K562 (cell line): ENCODE measurements at regions not wholly inside any gene's neighbourhood (a gene's known extent, or its start where the extent isn't known, plus 50 kb on each side); places are given as distances from the start of the nearest gene placed in this dataset.

Source experiments
- ATF3 ChIP-seq, 2 experiments: fragments of 450-650 bp in 1 of 2; sonication (generic) in 1 of 2; formaldehyde crosslinking in 1 of 2; IDR thresholded peaks in 1 of 2; conservative IDR thresholded peaks in 1 of 2; 2 replicates each; pipeline versions ENCODE4 v1.6.1 to v1.8.1; 2016 to 2023; ENCODE audit warnings: mild to moderate bottlenecking in 2 of 2, moderate library complexity in 2 of 2, inconsistent platforms in 1 of 2, missing genetic modification reagents in 1 of 2
- BCL6 ChIP-seq: fragments of 250-450 bp; sonication (Bioruptor Pico); IDR thresholded peaks from 2 replicates; pipeline ENCODE4 v1.4.0; 2020
- ELF1 ChIP-seq: fragments of 200-800 bp; sonication (Bioruptor generic); IDR thresholded peaks from 2 replicates; pipeline ENCODE4 v1.6.1; 2016; ENCODE audit warnings: missing genetic modification characterization, missing compliant biosample characterization
- ETV1 ChIP-seq: fragments of 450-650 bp; conservative IDR thresholded peaks from 2 replicates; pipeline ENCODE4 v1.6.1; 2016; ENCODE audit warnings: missing genetic modification characterization, control low read depth, low read depth, missing compliant biosample characterization
- NCOA2 ChIP-seq, 2 experiments: fragments of 450-650 bp; IDR thresholded peaks; 2 replicates each; pipeline ENCODE4 v1.6.1; 2018; ENCODE audit warnings: mild to moderate bottlenecking in 2 of 2, moderate library complexity in 1 of 2; ENCODE audit not compliant: partially characterized antibody in 2 of 2
- NCOA6 ChIP-seq: fragments of 450-650 bp; IDR thresholded peaks from 2 replicates; pipeline ENCODE4 v1.6.1; 2017; ENCODE audit warnings: mild to moderate bottlenecking
- NELFE ChIP-seq: IDR thresholded peaks from 2 replicates; pipeline ENCODE4 v1.6.1; 2011; ENCODE audit warnings: mild to moderate bottlenecking; ENCODE audit not compliant: insufficient read depth, insufficient read length
- RAD21 ChIP-seq, 2 experiments: fragments of 250-450 bp in 1 of 2; fragments of 450-650 bp in 1 of 2; sonication (Bioruptor Pico) in 1 of 2; formaldehyde crosslinking in 1 of 2; IDR thresholded peaks in 1 of 2; conservative IDR thresholded peaks in 1 of 2; 2 replicates each; pipeline versions ENCODE4 v1.4.0 to v1.8.0; 2020 to 2022; ENCODE audit warnings: mild to moderate bottlenecking in 2 of 2, moderate library complexity in 1 of 2
- SNAPC5 ChIP-seq: fragments of 250-450 bp; sonication (Bioruptor Pico); IDR thresholded peaks from 2 replicates; pipeline ENCODE4 v1.8.0; 2021; ENCODE audit warnings: moderate library complexity, mild to moderate bottlenecking, inconsistent platforms
- SPI1 ChIP-seq: IDR thresholded peaks from 2 replicates; pipeline ENCODE4 v1.6.1; 2011; ENCODE audit warnings: low read depth, low read length, control low read depth, borderline replicate concordance
- STAT5B ChIP-seq: fragments of 250-450 bp; sonication (Bioruptor Pico); IDR thresholded peaks from 2 replicates; pipeline ENCODE4 v1.8.0; 2021; ENCODE audit warnings: mild to moderate bottlenecking, inconsistent platforms
- TEAD4 ChIP-seq, 2 experiments: sonication (generic) in 1 of 2; formaldehyde crosslinking in 1 of 2; IDR thresholded peaks; 2 replicates each; pipeline versions ENCODE4 v1.6.1 to v1.8.0; 2012 to 2022; ENCODE audit warnings: borderline replicate concordance in 1 of 2, inconsistent platforms in 1 of 2, low read length in 1 of 2, mild to moderate bottlenecking in 1 of 2, missing genetic modification reagents in 1 of 2
- TRIM25 ChIP-seq: fragments of 450-650 bp; IDR thresholded peaks from 2 replicates; pipeline ENCODE4 v1.7.0; 2016; ENCODE audit warnings: borderline replicate concordance
- TSC22D4 ChIP-seq: fragments of 450-650 bp; IDR thresholded peaks from 2 replicates; pipeline ENCODE4 v1.6.1; 2016; ENCODE audit warnings: missing genetic modification characterization, missing biosample characterization, control low read depth
- ZC3H11A ChIP-seq: IDR thresholded peaks from 2 replicates; pipeline ENCODE4 v1.6.1; 2012; ENCODE audit warnings: low read depth, low read length, improper control_type of control experiment
- ZEB2 ChIP-seq: fragments of 450-650 bp; IDR thresholded peaks from 2 replicates; pipeline ENCODE4 v1.6.1; 2016
- ZNF511 ChIP-seq: sonication (generic); formaldehyde crosslinking; IDR thresholded peaks from 2 replicates; pipeline ENCODE4 v1.8.0; 2022; ENCODE audit warnings: mild to moderate bottlenecking, missing genetic modification reagents
- ZNF696 ChIP-seq: fragments of 250-450 bp; sonication (Bioruptor Pico); conservative IDR thresholded peaks from 2 replicates; pipeline ENCODE4 v1.4.0; 2020; ENCODE audit warnings: mild to moderate bottlenecking, moderate library complexity
- ZNF764 ChIP-seq: fragments of 250-450 bp; sonication (Bioruptor Pico); IDR thresholded peaks from 2 replicates; pipeline ENCODE4 v1.4.0; 2020; ENCODE audit warnings: low read depth, mild to moderate bottlenecking, moderate library complexity
- TF ChIP-seq, protein P1 (sequence below): fragments of 250-450 bp; sonication (Bioruptor Pico); IDR thresholded peaks from 2 replicates; pipeline ENCODE4 v1.5.0; 2021; ENCODE audit warnings: mild to moderate bottlenecking, borderline replicate concordance
- TF ChIP-seq, protein P2 (sequence below): sonication (generic); formaldehyde crosslinking; IDR thresholded peaks from 2 replicates; pipeline ENCODE4 v1.8.1; 2023; ENCODE audit warnings: mild to moderate bottlenecking, missing genetic modification reagents

DNA sequence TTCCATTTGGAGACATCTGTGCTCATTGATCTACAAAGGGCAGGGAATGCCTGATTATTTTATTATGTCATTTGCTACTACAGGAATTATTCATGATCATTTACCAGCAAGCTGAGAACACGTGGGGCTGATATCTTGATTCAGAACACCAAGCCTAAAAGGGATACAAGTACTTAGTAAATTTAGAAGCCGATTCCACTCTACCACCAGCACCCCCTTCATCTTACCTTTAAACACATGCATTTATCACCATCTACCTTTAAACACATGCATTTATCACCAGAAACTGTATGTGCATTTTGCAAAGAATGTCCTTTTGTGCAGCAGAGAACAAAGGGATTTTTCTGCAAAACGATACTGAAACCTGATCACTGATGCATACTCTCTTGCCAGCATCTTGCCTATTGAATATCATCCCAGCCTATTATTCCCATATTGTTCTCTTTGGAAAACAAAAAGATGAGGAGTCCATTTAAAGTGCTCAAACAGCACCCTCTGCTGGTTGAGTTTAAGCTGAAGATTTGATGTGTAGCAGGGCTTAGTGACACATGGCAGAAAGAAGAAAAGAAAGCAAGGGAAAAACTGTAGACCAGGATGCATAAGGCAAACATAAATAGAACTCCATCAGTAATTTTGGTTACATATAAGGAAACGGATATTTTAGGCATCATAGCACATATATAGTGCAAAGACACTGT lies 132.6 kb upstream of the PLEKHG7 start (continued):
- TF ChIP-seq SNAPC5 (CRISPR knock-in tag) (no peak), ZEB2 (no peak; the same call in 1 of the 2 replicates), BCL6 (CRISPR knock-in tag) (no peak), RAD21 (CRISPR knock-in tag; conservative IDR thresholded peaks at IDR 0.05 in 1 of 2, IDR thresholded peaks at IDR 0.05 in 1 of 2) (peak; percentile 97 to 98), STAT5B (CRISPR knock-in tag) (no peak), ETV1 (no peak), NELFE (no peak), SPI1 (no peak), NCOA2 (IDR thresholded peaks at IDR 0.05; ENCODE audit: partially characterized antibody in 2 of 2) (no peak), TEAD4 (IDR thresholded peaks at IDR 0.05; ENCODE audit: low read length) (no peak), TEAD4 (CRISPR knock-in tag; IDR thresholded peaks at IDR 0.05; ENCODE audit: borderline replicate concordance) (no peak), ATF3 (IDR thresholded peaks at IDR 0.05) (no peak), ATF3 (CRISPR knock-in tag; conservative IDR thresholded peaks at IDR 0.05) (no peak), ZNF696 (CRISPR knock-in tag) (no peak), ZC3H11A (no peak), ELF1 (tag) (no peak), NCOA6 (no peak), TRIM25 (no peak), TSC22D4 (no peak), ZNF764 (no peak), ZNF511 (CRISPR knock-in tag) (no peak)
- TF ChIP-seq, protein P1, sequence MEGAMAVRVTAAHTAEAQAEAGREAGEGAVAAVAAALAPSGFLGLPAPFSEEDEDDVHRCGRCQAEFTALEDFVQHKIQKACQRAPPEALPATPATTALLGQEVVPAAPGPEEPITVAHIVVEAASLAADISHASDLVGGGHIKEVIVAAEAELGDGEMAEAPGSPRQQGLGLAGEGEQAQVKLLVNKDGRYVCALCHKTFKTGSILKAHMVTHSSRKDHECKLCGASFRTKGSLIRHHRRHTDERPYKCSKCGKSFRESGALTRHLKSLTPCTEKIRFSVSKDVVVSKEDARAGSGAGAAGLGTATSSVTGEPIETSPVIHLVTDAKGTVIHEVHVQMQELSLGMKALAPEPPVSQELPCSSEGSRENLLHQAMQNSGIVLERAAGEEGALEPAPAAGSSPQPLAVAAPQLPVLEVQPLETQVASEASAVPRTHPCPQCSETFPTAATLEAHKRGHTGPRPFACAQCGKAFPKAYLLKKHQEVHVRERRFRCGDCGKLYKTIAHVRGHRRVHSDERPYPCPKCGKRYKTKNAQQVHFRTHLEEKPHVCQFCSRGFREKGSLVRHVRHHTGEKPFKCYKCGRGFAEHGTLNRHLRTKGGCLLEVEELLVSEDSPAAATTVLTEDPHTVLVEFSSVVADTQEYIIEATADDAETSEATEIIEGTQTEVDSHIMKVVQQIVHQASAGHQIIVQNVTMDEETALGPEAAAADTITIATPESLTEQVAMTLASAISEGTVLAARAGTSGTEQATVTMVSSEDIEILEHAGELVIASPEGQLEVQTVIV (CRISPR knock-in tag): no peak
- TF ChIP-seq, protein P2, sequence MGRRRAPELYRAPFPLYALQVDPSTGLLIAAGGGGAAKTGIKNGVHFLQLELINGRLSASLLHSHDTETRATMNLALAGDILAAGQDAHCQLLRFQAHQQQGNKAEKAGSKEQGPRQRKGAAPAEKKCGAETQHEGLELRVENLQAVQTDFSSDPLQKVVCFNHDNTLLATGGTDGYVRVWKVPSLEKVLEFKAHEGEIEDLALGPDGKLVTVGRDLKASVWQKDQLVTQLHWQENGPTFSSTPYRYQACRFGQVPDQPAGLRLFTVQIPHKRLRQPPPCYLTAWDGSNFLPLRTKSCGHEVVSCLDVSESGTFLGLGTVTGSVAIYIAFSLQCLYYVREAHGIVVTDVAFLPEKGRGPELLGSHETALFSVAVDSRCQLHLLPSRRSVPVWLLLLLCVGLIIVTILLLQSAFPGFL (CRISPR knock-in tag): no peak
